ENCODE measurements at regions not wholly inside any gene's neighbourhood (a gene's known extent, or its start where the extent isn't known, plus 50 kb on each side); places are given as distances from the start of the nearest gene placed in this dataset.
A peak's percentile ranks its signal among the peaks of the same experiment; 100 is the strongest.

- DNase-seq, result peak; percentile 12
Measured at GRCh38 chr13:88919970-88920628, 1248.9 kb downstream of the SLITRK5 start.

- DNase-seq, result no peak
Measured at GRCh38 chr13:88925954-88926353, 1254.8 kb downstream of the SLITRK5 start.

- no peak for DNase-seq
Measured at GRCh38 chr13:88926890-88927502, 1255.8 kb downstream of the SLITRK5 start.

GRCh38 chr13:88932950-88933349 lies 1261.8 kb downstream of the SLITRK5 start:
- DNase-seq, result no peak

GRCh38 chr13:88937384-88937783 lies 1266.2 kb downstream of the SLITRK5 start:
- no peak for DNase-seq

GRCh38 chr13:88945793-88946192 lies 1274.6 kb downstream of the SLITRK5 start:
- no peak for DNase-seq

GRCh38 chr13:88948501-88948900 lies 1277.3 kb downstream of the SLITRK5 start:
- no peak for DNase-seq

GRCh38 chr13:88958821-88959220 lies 1287.7 kb downstream of the SLITRK5 start:
- no peak for DNase-seq

- DNase-seq, result no peak
Measured at GRCh38 chr13:88976466-88976865, 1305.3 kb downstream of the SLITRK5 start.

- no peak for DNase-seq
Measured at GRCh38 chr13:88978607-88979006, 1307.4 kb downstream of the SLITRK5 start.

GRCh38 chr13:88979465-88980175 lies 1308.4 kb downstream of the SLITRK5 start:
- DNase-seq, result peak; percentile 14

GRCh38 chr13:89003656-89004055 lies 1332.5 kb downstream of the SLITRK5 start:
- DNase-seq, result no peak

- no peak for DNase-seq
Measured at GRCh38 chr13:89011615-89012014, 1340.4 kb downstream of the SLITRK5 start.

GRCh38 chr13:89027694-89028306 lies 1356.6 kb downstream of the SLITRK5 start:
- no peak for DNase-seq

- no peak for DNase-seq
Measured at GRCh38 chr13:89029062-89029461, 1357.9 kb downstream of the SLITRK5 start.

- DNase-seq, result no peak
Measured at GRCh38 chr13:89034015-89034414, 1362.8 kb downstream of the SLITRK5 start.

- no peak for DNase-seq
Measured at GRCh38 chr13:89052699-89053098, 1381.5 kb downstream of the SLITRK5 start.

- DNase-seq, result no peak
Measured at GRCh38 chr13:89053418-89053817, 1382.2 kb downstream of the SLITRK5 start.

GRCh38 chr13:89057274-89057673 lies 1386.1 kb downstream of the SLITRK5 start:
- DNase-seq, result no peak

GRCh38 chr13:89057862-89058261 lies 1386.7 kb downstream of the SLITRK5 start:
- no peak for DNase-seq

- DNase-seq, result no peak
Measured at GRCh38 chr13:89061821-89062220, 1390.7 kb downstream of the SLITRK5 start.

GRCh38 chr13:89066868-89067466 lies 1395.8 kb downstream of the SLITRK5 start:
- peak; percentile 28 for DNase-seq

GRCh38 chr13:89072979-89073378 lies 1401.8 kb downstream of the SLITRK5 start:
- no peak for DNase-seq

Measured in CD4-positive, alpha-beta T cell treated with Interleukin-21 for 1 hour (primary cell).